Colonic mucosa (tissue), 4 donors: ENCODE measurements at regions not wholly inside any gene's neighbourhood (a gene's known extent, or its start where the extent isn't known, plus 50 kb on each side); places are given as distances from the start of the nearest gene placed in this dataset.

ENCODE experiments used
- DNase-seq: peaks from one replicate; pipeline ENCODE4 v3.0.0-alpha.2; 2020
- H3K27ac ChIP-seq: fragments of 200-600 bp; one replicate; pipeline ENCODE4 v1.8.0; 2021
- H3K27me3 ChIP-seq: fragments of 200-600 bp; one replicate; pipeline ENCODE4 v1.8.0; 2021
- H3K36me3 ChIP-seq: fragments of 200-600 bp; one replicate; pipeline ENCODE4 v1.8.0; 2021
- H3K4me1 ChIP-seq: fragments of 200-600 bp; one replicate; pipeline ENCODE4 v1.8.0; 2021; ENCODE audit warnings: mild to moderate bottlenecking
- H3K4me3 ChIP-seq: fragments of 200-600 bp; one replicate; pipeline ENCODE4 v1.8.0; 2021
- H3K9ac ChIP-seq, 2 donors: one replicate each; pipeline ENCODE4 v1.7.0; 2013; ENCODE audit warnings: control low read depth in 2 of 2, low read depth in 2 of 2, low read length in 2 of 2
- H3K9me3 ChIP-seq: fragments of 200-600 bp; one replicate; pipeline ENCODE4 v1.8.0; 2021
- intact Hi-C: fragments of 100-400 bp; cut with DNase I; formaldehyde crosslinking; loops from one replicate; pipeline ENCODE4 v1.14.1; 2022
- TF ChIP-seq, protein P1 (sequence below): fragments of 200-600 bp; IDR thresholded peaks from one replicate; pipeline ENCODE4 v1.8.0; 2022; ENCODE audit warnings: antibody characterized with exemption, mild to moderate bottlenecking
- donor health status: healthy.
- donor health status: DM: no; HTN: no; CAD: no.
- donor health status: DM: no; HTN: no; CAD: no.

DNA sequence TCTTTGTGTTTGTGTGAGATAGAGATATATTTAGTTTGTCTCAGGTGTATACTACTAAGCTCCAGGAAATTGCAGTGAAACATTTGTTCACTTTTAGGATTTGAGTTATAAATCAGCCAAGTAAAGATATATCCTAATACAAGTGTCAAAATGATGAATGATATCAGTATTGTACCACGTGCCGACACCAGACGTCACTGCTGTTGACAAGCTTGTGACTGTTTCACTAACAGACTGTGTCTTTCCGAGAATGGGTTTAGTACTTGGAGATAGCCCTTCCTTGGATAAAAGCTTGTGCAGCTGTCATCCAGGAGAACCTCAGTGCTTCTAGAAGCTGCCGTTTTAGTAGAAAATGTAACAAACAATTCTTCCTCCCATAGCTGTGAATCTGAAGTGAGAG, 343.3 kb downstream of the FBXO8 start:
- no peak overlapping the region for H3K27ac ChIP-seq
- no peak for DNase-seq
- no peaks in the 10 kb centered on the region for H3K27me3 ChIP-seq
- no peaks in the 10 kb centered on the region for H3K36me3 ChIP-seq
- TF ChIP-seq, protein P1, sequence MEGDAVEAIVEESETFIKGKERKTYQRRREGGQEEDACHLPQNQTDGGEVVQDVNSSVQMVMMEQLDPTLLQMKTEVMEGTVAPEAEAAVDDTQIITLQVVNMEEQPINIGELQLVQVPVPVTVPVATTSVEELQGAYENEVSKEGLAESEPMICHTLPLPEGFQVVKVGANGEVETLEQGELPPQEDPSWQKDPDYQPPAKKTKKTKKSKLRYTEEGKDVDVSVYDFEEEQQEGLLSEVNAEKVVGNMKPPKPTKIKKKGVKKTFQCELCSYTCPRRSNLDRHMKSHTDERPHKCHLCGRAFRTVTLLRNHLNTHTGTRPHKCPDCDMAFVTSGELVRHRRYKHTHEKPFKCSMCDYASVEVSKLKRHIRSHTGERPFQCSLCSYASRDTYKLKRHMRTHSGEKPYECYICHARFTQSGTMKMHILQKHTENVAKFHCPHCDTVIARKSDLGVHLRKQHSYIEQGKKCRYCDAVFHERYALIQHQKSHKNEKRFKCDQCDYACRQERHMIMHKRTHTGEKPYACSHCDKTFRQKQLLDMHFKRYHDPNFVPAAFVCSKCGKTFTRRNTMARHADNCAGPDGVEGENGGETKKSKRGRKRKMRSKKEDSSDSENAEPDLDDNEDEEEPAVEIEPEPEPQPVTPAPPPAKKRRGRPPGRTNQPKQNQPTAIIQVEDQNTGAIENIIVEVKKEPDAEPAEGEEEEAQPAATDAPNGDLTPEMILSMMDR: no peak
- H3K4me3 ChIP-seq: no peak overlapping the region
- H3K4me1 ChIP-seq: no peaks in the 10 kb centered on the region
- intact Hi-C loops: no loop called here
- no peaks in the 10 kb centered on the region for H3K9me3 ChIP-seq
- H3K9ac ChIP-seq: no peak overlapping the region

DNA sequence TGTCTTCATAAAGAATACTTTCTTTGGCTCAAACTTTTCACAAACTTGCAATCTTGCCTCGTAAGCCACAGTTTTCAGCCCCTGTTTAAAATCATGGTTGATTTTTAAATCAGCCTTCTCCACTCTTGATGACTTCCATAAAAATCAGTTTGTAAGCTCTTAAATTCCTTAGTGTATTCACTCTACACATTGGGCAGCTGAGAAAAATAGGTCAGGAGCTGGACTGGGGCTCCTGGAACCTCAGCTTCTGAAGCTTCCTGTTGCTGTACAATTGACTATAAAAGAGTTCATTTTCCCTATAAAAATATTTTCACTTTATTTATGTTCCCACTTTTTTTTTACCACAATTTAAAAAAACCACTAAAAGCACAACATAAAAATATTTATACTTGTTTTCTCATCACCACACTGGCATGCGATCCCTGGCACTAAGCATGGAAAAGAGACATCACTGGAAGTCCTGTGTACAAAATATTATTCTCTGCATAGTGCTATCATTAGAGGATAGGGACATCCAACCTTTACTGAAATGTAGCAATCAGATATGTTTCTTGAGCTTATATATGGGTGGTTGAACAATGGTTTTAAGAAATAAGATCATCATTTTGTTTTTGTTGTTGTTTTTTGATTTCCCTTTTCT, 345.7 kb downstream of the FBXO8 start:
- TF ChIP-seq, protein P1: no peak
- no peak overlapping the region for H3K9ac ChIP-seq
- intact Hi-C loops: no loop called here
- H3K9me3 ChIP-seq: no peaks in the 10 kb centered on the region
- H3K4me1 ChIP-seq: no peaks in the 10 kb centered on the region
- no peaks in the 10 kb centered on the region for H3K27me3 ChIP-seq
- H3K36me3 ChIP-seq: no peaks in the 10 kb centered on the region
- no peak for DNase-seq
- no peak overlapping the region for H3K4me3 ChIP-seq
- H3K27ac ChIP-seq: no peak overlapping the region

DNA sequence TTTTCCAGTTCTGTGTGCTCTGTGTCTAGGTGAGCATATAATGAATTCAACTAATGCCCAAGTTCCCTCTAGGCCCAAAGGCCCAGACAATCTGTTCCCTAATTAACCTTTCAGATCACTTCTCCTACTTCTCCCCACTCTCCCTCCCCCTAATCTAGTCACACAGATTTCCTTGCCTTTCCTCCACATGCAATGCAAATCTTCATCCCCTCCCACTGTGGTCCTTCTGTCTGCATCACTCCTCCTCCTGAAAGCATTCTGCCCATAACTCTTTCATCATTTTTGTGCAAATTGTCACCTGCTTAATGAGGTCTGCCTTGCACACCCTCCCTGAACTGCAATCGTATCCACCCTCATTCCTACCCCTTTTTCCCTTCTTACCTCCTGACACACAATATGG, 346.6 kb downstream of the FBXO8 start:
- intact Hi-C loops: no loop called here
- Histone ChIP-seq H3K4me1 (no peaks in the 10 kb centered on the region), H3K27ac (no peak overlapping the region), H3K9ac (no peak overlapping the region), H3K9me3 (no peaks in the 10 kb centered on the region), H3K27me3 (no peaks in the 10 kb centered on the region), H3K36me3 (no peaks in the 10 kb centered on the region), H3K4me3 (no peak overlapping the region)
- no peak for DNase-seq
- TF ChIP-seq, protein P1: no peak

DNA sequence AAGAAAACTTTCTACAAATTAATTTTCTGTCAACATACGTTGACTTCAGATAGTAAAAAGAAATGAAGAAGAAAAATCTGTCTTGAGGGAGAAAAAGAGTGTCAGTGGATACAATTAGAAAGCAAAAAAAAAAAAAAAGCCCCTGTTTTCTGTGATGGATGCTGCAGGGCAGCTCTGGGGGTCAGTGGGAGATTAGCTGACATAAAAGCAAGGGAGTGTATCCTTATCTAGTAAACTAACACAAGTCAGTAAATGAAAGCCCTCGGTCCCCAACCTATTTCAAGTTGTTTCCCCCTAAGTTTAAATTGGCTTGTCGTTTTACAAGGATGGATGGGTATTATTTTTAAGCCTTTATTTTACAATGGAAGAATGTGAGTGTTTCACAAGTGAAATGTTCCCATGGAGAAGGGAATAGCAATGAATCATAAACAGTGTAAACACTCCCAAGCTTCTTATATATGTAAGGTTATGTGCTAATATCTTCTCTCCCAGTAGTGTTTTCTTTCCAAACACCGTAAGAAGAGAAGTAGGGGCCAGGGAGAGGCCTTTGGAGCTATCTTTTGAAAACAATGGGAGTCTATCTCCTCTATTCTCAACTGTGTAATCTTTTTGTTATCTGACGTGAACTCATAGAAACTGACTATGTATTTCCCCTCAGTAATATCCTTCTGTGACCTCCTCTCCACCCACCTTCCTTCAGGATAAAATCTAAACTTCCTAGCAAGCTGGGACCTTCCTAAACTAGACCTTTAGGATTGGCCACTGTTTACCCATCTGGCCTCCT, 347.7 kb downstream of the FBXO8 start:
- Histone ChIP-seq H3K4me1 (no peaks in the 10 kb centered on the region), H3K9ac (no peak overlapping the region), H3K27me3 (no peaks in the 10 kb centered on the region), H3K4me3 (no peak overlapping the region), H3K9me3 (no peaks in the 10 kb centered on the region), H3K36me3 (no peaks in the 10 kb centered on the region), H3K27ac (no peak overlapping the region)
- intact Hi-C loops: no loop called here
- DNase-seq: no peak
- TF ChIP-seq, protein P1: no peak

DNA sequence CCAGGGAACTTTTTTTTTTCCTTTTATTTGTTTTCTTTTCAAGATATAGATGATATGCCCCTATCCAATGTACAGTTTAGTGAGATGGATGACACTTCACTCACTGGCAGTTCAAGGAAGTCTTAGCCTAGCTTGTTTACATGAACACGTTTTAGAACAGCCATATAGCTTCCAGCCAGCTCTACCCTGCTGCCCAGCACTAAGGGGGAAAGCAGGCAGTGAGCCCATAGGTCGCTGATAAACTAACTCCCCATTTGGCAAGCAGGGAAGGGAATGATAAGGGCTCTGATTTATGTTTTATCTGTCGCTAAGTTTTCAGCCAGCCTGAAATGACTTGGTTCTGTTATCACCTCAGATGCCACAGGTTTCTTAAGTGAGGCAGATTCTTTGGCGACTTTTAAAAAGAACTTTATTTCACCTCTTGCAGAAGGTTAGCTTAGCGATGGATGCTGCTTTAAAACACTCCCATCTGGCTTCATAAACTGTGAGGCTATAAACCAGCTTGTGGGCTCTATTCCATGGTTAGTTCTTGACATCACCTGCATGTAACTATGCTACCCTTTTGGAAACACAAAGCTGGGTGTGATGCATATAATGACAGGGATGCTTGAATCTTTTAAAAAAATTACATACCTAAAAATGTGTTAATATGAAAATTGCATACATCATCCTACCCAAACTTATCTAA, 348.4 kb downstream of the FBXO8 start:
- DNase-seq: no peak
- Histone ChIP-seq H3K9ac (no peak overlapping the region), H3K27ac (no peak overlapping the region), H3K4me3 (no peak overlapping the region), H3K36me3 (no peaks in the 10 kb centered on the region), H3K4me1 (no peaks in the 10 kb centered on the region), H3K27me3 (no peaks in the 10 kb centered on the region), H3K9me3 (no peaks in the 10 kb centered on the region)
- TF ChIP-seq, protein P1: no peak
- intact Hi-C loops: no loop called here
